GM19324 (cell line): ENCODE measurements at regions not wholly inside any gene's neighbourhood (a gene's known extent, or its start where the extent isn't known, plus 50 kb on each side); places are given as distances from the start of the nearest gene placed in this dataset.

Source experiments
- ATAC-seq: cut with Tn5 transposase; IDR thresholded peaks from one replicate; pipeline ENCODE4 v1.9.1; 2021; ENCODE audit warnings: mild to moderate bottlenecking, moderate library complexity; ENCODE audit not compliant: unreplicated experiment, low FRiP score

DNA sequence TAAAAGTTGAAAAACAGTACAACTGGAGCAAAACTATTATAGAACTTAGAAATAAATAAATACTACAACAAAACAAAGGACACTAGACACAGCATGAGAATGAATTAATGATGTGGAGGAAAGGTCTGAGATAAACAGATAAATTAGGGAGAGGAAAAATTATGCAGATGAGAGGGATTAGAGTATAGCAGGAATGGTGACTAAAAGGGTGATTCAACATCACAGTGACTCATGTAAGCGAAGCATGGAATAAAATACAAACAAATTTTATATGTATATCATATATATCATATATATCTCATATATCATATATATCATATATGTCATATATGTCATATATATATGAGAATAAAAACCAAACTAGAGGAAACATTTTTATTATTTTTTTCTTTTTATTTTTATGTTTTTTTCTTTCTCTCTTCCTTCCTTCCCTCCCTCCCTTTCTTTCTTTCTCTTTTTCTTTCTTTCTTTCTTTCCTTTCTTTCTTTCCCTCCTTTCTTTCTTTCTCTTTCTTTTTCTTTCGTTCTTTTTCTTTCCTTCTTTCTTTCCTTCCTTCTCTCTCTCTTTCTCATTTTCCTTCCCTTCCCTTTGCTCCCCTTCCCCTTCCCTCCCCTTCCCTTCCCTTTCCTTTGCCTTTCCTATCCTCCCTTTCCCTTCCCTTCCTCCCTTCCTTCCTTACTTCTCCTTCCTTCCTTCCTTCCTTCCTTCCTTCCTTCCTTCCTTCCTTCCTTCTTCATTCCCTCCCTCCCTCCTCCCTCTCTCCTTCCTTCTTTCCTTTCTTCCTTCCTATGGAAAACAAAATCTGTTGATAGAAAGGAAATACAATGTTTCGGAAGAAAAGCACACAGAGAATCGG is 1014.6 kb downstream of the GRIK2 start:
- ATAC-seq = no peak

DNA sequence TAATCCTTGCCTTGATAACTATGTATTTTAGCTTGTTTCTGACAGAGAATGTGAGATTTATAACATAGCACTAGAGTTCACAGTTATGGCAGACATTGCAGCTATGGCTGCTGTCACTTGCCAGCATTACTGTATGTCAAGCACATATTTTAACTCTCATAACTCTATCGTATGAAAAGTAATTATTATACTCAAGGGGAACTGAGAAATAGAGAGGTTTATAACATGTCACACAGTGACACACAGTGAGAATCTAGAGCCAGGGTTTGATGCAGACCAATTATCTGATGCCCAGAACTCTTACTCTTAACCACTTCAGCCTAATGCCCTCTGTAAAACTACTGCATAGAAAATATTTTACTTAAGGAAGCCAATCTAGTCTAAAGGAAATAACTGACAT is 1012.4 kb downstream of the GRIK2 start:
- no peak for ATAC-seq

DNA sequence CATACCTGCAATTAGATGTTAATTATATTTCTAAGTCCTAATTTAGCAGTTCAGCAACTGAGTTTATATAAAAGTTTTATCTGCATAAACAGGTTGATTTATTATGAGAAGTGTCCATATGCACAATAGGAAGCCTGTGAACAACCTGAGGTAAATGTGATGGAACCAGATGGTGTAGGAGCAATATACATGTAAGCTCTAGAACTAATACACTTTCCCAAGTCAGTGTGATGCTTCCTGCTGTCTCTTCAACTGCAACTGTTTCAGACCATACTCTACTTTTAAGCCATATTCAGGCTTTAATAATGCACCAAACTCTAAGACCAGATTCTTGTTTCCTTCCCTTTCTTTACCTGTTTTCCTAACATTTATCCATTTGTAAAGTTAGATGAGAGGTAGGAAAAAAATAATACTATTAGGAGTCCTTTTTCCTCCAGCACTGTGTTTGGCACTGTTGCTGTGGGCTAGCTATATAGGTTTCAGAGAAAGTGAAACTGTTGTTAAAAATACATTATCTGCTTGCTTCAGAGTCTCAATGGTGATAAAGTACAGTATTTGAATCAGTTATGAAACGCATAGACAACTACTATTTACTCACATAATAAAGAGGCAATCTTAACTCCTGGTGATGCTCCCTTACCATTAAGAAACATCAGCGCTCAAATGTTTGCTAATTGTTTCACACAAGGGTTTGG is 1009.3 kb downstream of the GRIK2 start:
- ATAC-seq = no peak

GRCh38 chr6:102398788-102399390 is 1005.4 kb downstream of the GRIK2 start:
- ATAC-seq = no peak

DNA sequence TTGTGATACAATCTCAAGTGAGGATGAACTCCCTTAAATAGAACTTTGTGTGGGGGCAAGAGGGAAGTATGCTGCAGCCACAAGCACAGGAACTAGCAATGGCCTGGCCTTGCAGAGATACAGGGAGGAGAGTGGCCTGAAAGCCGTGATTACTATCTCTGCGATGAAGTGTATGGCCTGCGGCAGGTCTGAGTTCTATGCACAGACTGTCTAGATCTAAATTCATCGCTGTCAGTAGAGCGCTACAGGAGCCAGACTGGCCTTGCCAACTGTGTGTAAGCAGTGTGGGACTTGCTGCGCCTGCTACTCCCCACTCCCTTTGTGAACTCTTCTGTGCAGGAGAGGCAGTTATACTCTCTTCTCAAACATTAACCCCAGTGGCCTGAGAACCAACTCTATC is 997.0 kb downstream of the GRIK2 start:
- ATAC-seq = no peak

DNA sequence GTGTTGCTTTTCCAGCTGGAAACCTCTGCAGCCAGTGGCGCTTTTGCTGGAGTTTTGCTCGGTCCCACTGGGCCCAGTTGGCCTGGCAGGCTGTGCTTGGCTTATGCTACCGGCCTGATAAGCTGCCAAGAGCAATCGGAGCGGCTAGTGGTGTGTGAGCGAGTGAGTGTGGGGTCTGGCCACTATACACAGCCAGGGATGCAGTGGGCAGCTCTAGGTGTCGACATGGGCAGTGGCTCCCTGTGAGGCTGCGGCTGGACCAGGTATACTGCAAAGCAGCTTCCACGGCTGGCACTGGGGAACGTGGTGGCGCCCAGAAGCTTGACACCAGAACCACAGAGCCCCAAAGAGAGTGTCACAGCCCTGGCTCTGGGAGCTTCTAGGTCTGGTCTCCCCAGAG is 996.5 kb downstream of the GRIK2 start:
- no peak for ATAC-seq

DNA sequence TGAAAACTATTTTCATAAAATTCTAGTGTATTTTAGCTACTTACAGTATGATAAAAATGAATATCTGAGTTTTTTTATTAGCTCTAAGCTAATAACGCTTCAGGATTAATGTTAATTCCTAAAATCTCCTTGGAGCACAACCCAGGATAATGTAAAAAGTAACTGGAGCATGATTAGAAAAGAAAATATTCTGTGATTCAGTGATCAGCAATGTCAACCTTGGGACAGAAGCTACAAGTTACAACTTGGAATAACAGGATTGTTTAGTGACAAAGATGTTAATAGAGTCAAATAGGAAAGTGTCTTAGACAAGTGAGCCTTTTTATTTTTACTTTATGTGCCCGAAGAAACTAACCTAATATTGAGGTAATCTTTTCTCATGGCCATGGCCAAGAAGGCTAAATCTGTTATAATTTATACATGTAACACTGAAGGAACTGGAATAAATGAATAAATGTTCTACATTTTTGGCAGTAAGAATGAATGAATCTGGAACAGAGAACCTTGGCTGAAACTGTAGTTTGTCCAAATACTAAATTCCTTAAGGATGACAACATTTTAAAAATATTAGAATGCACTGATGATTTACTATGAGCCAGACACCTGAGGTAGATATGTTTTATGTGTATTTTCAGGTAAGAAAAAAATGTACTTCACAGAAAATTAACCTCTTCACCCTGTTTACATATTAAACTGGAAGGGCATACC is 994.0 kb downstream of the GRIK2 start:
- no peak for ATAC-seq

GRCh38 chr6:102381203-102381602 is 987.7 kb downstream of the GRIK2 start:
- ATAC-seq = no peak

DNA sequence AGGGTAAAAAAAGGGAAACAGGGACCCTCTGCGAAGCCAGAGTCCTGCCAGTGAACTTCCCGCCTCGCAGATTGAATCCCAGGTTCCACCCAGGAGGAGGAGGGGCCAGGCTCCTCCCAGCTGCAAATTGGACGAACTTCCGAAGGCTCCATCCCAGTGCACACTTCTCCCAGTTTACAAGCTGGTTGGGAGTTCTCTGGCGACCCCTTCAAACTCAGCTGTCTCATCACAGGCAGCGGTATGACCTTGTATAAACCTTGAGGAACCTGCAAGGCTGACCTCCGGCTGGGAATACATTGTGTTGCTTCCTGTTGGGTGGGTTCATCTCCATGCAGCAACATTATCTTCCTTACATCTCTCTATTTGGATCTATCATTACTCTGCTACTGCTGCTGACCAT is 962.7 kb downstream of the GRIK2 start:
- ATAC-seq = no peak

DNA sequence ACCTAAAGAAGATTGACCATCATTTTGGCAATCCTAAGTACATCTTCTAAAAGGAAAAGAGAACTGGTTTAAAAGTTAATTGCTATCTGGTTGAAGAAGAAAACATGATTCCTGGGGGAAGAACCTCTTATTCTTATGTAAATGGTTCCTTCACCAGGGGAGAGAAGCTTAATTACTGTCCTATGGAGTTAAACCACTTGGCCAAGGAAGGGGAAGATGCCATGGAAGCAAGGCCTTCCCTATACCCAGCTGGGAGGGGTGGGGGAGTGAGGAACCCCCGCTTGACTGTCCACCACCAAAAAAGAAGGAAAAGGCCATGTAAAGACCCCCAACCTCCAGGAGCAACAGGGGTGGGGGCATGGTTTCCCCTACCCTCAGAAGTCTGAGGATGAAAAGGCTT is 962.1 kb downstream of the GRIK2 start:
- no peak for ATAC-seq

DNA sequence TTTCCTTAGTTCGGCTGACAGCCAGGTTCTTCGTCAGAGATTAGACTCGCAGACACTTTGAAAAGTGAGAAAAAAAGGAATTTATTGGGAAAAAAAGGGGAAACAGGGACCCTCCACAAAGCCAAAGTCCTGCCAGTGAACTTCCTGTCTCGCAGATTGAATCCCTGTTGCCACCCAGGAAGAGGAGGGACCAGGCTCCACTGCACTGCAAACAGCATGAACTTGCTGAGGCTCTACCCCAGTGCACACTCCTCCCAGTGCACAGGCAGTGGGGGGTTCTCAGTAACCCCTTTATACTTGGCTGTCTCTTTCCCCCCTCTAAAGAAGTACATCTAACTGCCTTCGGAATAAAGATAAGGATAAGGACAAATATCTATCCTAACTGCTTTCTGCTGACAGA is 959.0 kb downstream of the GRIK2 start:
- no peak for ATAC-seq

GRCh38 chr6:102344769-102345168 is 951.3 kb downstream of the GRIK2 start:
- ATAC-seq = no peak

GRCh38 chr6:102340311-102340710 is 946.8 kb downstream of the GRIK2 start:
- no peak for ATAC-seq

GRCh38 chr6:102333736-102334135 is 940.2 kb downstream of the GRIK2 start:
- ATAC-seq = no peak

- ATAC-seq = no peak
These were observed 934.3 kb downstream of the GRIK2 start for GRCh38 chr6:102327697-102328225.

GRCh38 chr6:102313699-102314098 is 920.2 kb downstream of the GRIK2 start:
- no peak for ATAC-seq

GRCh38 chr6:102309700-102310099 is 916.2 kb downstream of the GRIK2 start:
- no peak for ATAC-seq

DNA sequence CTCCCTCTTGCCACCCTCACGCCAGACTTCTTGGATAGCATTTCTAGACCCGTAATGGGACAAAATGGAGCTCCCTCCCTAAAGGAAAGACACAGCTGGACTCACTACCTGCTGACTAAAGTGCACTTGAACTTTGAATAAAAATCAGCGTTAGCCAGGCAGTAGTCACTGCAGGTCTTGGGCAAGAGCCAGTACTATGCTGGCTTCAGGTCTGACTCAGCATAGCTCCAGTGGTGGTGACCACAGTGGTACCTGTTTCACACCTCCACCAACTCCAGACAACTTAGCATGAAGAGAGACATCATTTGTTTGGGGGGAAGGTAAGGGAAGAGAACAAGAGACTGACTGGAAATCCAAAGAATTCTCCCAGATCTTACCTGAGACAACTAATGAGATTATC is 906.8 kb downstream of the GRIK2 start:
- no peak for ATAC-seq

DNA sequence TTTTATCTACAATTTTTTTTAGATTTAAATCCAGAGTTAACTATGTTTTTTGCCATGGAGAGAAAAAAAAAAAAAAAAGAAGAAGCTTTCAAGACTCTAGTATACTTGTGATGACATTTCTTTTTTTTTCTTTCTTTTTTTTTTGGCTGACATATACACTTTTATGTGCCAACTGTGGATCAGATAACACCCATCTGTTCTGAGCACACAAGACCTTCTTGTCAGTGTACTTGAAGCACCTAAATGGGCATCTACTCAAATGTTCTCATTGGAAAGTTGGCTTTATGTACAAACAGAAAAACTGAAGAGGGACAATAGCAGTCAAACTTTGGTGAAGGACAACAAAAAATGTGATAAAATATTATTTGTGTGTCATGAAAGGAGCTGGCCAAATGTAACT is 904.5 kb downstream of the GRIK2 start:
- no peak for ATAC-seq
